Hematopoietic multipotent progenitor cell treated with erythropoietin and hydrocortisone succinate and interleukin-3 and kit ligand, for 4 days (in vitro differentiated cells): ENCODE measurements at regions not wholly inside any gene's neighbourhood (a gene's known extent, or its start where the extent isn't known, plus 50 kb on each side); places are given as distances from the start of the nearest gene placed in this dataset.
A peak's percentile ranks its signal among the peaks of the same experiment; 100 is the strongest.

ENCODE experiments used
- DNase-seq: peaks from one replicate; pipeline ENCODE4 v3.0.0-alpha.2; 2015

DNA sequence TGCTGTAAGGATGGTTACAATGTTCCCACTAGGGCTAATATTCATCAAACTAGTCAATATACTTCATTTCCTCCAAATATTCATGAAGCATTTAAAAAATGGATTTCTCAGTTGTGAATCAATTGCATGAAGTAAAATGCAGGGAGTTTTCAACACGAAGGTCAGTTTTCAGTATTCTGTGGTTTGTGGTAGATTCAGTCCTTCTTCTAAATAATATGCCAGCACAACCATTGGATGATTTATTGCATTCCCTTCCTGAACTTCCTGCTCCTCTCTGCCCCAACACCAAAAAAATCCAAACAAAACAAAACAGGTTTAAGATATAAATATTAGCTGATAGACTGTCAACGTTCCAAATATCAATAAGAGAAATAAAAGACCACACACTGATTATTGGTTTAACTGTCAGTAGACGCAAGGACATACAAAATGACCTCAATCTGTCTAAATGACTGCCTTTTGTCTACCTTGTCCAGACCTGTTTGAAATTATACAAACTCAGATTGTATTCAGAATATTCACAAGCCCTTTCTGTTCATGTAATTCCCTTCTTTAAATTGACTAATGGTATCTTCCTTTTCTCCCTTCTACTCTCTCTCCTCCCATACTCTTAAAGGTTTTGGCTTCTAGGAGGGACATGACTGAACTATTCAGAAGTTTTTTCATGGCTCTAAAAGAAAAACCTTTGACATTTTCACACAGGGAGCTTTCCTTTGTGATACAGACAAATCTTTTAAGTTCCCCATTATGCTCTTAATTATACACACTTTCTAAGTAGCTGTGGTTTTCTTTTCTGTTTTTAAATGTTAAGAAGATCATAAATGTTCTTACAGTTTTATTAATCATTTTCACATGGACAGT is 92.6 kb upstream of the STT3B start:
- no peak for DNase-seq

DNA sequence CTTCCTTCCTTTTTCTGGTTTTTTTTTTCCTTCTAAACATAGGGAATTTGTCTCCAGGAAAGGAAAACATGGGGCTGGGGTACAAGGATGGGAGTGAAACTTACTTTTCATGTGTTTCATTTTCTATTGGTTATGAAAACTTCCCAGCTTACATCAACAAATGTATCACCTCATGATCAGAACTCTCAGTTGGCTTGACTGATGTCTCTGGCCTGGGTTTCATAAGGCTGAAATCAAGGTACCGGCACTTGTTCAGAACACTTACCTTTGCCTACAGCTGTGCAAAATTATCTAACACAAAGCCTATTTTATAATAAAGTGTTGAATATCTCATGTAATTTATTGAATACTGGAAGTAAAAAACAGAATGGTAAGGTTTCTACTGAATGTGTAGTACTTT is 91.8 kb upstream of the STT3B start:
- DNase-seq: no peak

DNA sequence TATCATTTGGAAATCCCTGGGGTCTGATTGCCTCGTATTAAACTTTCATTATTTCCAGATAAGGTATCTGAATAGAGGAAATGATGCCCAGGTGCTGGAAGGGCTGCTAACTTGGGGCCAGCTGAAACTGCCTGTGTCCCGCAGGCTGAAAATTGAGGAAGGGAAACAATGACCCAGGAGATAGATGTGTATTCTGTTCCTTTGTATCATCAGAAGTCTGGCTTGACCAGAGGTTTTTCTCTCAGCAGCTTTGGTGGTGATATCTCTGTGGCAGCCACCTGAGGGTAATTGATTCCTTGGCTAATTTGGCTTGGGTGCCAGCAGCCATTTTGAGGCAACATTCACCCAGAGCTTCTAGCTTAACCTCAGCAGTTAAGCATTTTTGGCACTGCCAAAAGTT is 90.0 kb upstream of the STT3B start:
- DNase-seq: no peak

DNA sequence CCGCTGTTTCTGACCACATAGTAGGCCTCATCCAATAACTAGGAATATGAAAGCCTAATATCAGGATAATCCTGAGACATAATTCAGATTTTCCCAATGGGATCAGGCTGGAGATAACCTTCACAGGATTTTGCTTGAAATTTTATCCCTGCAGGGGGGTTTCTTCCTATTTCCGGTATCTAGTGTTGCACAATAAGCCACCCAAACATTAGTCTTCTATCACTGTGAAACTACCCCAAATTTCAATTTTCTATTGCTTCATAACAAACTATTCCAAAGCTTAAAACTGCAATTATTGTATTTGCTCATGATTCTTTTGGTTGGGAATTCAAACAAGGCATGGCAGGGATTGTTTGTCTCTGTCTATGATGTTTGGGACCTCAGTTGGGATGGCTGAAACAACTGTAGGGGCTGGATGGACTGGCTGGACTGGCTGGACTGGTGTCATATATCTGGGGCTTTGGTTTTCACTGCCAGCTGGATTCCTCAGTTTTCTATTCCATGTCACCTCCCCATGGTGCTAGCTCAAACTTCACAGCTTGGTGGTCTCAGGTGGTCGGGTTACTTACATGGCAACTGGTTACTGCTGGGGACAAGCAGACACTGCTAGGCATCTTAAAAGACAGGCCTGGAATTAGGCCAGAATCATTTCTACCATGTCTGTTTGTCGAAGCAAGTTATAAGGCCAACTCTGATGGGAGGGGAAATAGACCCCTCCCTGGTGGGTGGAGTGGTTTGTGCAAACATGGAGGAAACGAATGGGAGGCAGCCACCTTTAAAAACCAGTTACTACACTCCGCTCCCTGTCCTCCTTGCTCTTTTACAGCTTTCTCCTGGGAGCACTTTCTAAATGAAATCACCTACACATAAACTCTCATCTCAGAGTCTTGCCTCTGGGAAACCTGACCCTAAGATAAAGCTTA is 88.2 kb upstream of the STT3B start:
- DNase-seq: no peak

DNA sequence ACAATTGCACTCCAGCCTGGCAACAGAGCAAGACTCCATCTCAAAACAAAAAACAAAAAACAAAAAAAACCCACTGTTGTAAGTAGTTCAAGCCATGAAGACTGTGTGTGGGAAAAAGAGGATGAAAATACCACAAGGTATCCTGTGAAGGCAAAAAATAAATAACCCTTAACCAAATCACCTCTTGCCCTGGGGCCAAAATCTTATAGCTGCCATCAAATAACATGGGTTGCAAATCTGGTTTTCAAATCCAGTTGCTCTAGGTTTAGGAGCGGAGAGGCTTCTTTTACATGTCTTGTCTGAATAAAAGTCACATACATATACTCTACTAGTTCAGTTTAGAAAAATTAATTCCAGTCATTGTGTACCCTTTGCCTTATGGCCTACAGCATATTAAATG is 87.0 kb upstream of the STT3B start:
- DNase-seq: no peak

DNA sequence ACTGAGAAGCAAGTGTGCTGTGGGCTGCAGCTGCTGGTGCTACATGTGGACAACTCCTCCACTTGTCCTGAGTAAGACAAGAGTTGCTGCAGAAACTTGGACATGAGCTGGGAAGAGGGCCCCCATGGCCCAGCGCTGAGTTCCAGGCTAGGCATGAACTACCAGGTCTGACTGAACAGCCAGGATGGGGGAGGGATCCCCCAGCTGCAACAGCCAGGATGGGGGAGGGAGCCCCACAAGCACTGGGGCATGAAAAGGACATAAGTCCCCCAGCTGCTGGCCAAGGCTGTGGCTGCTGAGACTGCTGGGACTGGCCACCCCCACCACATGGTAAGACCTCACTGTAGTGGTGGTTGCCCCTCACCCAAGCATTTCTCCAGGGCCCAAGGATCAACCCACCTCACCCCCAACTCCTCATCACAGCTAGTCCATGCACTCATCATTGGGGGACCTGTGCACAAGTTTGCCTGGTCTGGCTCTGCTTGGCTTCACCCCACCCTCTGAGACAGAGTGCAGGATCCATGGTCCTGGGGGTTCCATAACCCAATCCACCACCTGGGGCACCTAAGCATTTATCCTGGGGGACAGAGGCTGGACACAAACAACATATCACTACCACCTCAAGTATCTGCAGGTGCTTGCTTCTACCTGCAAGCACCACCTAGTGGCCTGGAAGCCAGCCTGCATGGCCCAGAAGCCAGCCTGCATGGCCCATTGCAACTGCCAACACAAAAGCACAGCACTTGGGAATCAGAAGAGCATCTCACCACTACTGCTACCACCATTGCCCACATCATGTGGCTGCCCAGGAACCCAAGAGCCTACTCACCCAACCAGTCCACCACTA is 84.5 kb upstream of the STT3B start:
- peak; percentile 24 for DNase-seq

DNA sequence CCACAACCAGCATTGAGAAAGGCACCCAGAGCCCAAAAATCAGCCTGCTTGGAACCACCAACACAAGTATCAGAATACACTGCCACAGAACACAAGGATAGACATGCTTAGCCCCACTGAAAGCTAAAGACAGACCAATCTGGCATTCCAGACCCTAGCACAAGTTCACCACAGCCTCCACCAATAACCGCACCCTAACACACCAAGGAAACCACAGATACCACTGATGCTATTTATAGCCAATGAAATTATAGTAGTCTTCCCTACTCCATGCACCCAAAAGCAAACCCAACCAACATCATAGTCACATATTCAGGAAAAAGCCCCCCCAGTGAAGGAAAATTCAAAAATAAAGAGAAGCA is 83.9 kb upstream of the STT3B start:
- peak; percentile 21 for DNase-seq

DNA sequence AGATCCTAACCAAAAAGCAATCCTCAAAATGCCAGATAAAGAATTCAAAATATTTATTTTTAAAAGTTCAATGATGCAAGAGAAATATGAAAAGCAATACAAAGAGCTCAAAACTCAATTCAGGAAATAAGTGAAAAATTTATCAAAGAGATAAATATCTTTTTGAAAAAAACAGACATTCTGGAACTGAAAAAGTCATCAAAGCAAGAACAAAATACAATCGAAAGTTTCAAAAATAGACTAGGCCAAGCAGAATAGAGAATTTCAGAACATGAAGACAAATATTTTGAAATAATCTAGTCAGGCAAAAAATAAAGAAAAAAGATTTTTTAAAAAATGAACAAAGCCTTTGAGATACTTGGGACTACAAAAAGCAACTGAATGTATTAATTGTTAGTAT is 83.4 kb upstream of the STT3B start:
- no peak for DNase-seq

DNA sequence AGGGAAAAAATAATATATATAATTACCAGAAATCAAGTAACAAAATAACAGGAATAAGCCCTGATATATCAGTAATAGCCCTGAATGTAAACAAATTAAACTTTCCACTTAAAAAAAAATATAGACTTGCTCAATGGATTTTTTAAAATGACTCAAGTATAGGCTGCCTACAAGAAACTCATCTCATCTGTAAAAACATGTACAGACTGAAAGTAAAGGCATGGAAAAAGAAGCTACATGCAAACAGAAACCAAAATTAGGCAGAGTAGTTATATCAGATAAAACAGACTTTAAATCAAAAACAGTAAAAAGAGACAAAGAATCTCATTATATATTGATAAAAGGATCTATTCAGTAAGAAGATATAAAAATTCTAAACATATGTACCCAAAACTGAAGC is 82.4 kb upstream of the STT3B start:
- no peak for DNase-seq

DNA sequence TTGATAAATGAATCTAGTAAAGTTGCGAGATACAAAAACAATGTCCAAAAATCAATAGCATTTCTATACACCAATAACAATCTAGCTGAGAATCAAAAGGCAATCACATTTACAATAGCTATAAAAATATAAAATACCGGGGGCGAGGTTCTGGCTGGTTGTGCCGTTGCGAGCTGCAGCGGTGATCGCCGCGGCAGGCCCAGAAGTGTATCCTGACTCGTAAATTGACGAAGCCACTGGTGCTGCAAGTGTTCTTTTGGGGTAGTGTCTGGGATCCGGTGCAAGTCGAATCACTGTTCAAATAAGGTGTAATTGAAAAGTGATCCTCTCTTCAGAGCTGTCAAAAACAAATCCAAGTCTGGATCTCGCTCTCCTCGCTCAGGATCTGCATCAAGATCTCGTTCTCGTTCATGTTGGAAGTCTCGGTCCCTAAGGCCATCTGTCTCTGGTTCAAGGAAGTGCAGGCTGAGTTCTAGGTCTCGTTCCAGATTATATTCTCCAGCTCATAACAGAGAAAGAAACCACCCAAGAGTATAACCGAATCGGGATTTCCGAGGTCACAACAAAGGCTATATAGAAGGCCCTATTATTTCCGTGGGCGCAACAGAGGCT is 80.1 kb upstream of the STT3B start:
- DNase-seq: no peak

DNA sequence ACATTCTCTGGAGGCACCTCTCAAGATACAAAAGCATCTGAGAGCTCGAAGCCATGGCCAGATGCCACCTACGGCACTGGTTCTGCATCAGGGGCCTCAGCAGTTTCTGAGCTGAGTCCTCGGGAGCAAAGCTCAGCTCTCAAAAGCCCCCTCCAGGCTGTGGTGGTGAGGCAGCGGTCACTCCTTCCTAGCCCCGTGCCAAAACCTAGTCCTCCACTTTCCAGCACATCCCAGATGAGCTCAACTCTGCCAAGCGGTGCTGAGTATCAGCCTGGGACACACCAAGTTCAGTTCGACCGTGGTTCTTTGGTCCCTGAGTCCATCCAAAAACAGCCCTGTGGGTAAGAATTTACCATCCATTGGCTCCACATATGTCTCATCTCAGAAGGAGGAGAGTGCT is 79.3 kb upstream of the STT3B start:
- no peak for DNase-seq

DNA sequence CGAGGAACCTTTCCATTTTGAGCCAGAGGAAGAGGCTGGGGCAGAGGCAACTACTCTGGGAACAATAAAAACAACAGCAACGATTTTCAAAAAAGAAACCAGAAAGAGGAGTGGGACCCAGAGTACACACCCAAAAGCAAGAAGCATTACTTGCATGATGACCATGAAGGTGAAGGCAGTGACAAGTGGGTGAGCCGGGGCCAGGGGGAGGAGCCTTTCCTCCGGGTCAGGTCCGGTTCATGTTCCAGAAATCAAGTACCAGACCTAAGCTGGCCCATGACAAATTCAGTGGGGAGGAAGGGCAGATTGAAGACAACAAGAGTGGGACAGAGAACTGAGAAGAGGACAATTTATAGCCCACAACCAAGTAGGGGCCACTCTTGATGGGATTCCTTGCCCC is 77.2 kb upstream of the STT3B start:
- DNase-seq: no peak

DNA sequence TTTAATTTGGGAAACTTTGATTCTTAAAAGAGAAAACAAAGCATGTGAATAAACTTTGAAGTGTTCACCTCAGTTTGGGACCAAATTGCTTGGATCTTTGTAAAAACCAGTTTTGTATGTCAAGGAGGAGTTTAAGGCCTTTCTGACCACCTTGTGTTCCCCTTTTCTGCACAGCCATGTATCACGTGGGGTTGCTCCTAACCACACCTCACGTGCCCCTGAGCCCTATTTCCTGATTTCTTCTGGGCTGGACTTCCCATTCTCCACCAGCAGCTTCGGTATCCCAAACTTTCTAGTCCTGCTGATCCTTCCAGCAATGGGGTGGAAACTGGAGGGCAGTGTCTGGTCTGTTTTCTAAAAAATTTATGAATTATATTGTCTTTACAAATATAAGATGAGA is 76.4 kb upstream of the STT3B start:
- DNase-seq: peak; percentile 58

DNA sequence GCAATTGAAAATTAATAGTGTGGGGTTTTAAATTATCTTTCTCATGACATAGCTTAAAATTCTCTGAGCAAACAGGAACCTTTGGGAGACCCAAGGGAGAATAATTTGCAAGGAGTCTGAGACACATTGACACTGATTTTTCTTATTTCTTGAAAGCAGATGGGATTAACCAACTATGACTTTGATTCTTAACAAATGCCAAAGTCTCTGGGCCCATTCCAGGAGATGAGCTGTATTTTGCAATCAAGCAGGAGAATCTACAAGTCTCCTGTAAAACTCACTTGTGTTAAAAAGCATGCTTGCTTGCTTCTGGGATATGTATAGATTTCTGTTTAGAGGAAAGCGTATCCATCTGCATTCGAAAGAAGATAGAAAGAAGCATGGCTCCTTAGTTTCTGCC is 71.3 kb upstream of the STT3B start:
- DNase-seq: no peak

DNA sequence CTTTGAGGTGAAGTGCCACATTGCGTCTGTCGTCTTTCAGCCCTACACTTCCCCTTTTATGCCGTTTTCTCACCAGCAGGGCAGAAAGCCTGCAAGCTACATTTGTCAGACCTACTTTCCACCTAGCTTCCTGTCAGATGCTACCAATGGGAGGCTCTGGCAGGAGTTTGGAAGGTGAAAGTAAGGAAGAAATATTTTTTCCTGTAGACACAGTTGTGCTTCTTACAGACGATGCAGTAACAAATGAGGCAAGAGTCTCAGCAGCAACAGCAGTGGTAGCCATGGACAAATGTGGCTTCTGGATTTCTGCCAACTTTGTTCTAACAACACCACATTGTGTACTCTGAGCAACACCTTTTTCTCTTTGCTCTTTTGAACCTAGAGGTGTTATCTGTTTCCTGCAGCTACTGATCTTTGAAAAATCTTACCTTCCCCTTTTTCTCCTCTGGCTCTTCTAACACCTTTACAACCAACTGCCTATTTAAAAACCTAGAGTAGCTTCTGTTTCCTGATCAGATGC is 70.6 kb upstream of the STT3B start:
- DNase-seq: peak; percentile 86

DNA sequence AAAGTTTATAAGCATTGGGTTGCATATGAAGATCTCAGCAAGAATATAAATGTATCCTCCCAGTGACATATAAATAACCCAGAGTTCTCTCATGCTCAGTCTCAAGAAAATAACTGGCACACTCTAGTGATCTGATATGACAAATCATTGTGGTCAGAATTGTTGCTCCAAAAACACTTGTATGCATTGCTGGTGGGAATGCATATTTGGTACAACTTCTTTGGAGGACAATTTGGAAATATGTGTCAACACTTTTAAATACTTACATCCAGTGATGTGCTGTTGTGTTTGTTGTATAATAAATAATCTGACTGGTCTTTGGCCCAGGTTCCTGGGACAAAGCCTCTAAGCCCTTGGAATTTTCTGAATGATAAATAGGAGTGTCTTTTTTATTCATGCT is 66.7 kb upstream of the STT3B start:
- peak; percentile 46 for DNase-seq

DNA sequence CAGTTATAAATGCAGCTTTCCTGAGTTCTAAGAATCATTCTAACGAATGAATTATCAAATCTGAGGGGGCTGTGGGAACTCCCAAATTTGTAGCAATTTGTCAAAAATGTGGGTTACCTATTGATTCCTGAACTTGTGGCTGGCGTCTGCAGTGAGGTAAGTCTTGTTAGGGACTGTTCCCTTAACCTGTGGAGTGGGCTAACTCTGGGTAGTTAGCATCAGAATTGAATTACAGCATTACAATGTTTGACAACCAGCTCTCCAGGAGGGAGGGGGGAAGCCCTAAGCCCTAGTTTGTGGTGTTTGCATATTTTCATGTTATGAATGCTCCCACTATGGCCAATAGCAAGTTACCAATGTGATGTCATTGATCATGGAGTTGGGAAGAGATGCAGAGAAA is 65.9 kb upstream of the STT3B start:
- no peak for DNase-seq

DNA sequence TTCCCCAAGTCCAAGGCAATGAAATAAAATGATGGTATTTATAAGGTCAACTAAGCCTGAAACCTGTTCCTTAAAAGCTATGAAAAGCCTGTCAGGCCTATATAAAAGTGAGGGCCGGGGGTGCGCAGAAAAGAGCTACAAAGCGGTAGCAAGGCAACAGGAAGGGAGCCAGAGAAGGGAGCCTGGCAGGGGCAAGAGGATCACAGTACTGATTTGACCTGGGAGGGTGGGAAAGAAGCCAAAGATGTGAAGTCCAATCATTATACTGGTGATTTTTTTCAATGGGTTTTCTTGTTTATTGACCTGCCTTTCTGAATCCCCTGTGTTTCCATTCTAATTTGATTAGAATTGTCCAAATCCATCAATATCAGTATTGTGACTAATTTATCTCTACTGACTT is 64.3 kb upstream of the STT3B start:
- DNase-seq: no peak

DNA sequence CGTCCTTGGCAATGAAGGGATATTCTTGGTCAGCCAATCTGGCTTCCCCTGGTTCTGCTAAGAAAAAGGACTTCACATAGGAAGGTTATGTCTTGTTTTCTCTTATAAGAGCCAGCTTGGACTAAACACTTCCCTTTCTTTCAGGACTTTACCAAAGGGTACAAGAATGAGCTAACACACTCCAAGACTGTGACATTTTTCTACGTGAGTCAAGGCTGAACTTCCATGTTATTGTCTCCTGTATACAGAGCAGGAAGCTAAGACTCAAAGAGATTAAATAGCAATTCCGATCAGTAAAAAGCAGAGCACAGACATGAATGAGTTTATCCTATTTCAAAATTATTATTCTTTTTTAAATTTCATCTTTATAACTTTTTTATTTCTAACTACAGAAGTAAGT is 63.3 kb upstream of the STT3B start:
- no peak for DNase-seq

DNA sequence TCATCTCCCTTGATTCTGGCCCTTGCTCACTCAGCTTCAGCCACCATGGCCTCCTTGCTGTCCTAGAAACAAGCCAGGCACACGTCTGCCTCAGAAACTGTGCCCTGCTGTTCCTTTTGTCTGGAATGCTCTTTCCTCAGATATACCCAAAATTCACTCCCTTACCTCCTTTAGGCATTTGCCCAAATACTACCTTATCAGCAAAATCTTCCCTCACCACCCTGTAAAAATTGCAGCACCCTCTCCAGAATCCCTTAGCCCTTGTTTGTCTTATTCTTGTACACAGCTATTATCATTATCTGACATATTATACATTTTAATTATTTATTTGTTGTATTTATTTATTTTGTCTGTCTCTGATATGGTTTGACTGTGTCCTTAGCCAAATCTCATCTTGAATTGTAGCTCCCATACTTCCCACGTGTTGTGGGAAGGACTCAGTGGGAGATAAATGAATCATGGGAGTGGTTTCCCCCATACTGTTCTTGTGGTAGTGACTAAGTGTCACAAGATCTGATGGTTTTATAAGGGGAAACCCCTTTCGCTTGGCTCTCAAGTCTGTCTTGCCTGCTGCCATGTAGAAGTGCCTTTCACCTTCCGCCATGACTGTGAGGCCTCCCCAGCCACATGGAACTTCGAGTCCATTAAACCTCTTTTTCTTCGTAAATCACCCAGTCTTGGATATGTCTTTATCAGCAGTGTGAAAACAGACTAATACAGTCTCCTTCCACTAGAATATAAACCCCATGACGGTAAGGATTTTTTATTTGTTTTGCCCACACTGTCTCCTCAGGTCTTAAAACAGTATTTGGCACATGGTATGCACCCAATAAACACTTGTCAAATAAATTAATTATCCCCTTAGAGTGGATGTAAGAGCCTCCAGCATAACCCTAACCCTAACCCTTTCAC is 60.0 kb upstream of the STT3B start:
- peak; percentile 49 for DNase-seq

DNA sequence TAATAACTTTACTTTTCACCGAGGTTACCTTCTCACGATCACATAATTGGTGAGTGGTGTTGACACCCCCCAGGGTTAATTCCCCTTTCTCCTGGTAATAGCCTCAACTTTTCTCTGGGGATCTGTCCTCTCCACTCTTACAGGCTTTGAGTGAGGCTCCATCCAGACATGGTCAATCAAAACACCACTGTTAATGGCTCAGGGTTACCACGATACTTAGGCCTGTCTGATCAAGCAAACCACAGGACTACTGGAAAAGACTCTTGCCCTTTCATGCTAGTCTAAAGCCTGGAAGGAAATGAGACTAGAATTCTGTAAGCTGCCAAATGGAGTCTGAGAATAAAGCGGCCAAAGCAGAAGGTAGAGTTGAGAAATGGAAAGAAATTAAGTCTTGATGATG is 56.5 kb upstream of the STT3B start:
- DNase-seq: no peak

DNA sequence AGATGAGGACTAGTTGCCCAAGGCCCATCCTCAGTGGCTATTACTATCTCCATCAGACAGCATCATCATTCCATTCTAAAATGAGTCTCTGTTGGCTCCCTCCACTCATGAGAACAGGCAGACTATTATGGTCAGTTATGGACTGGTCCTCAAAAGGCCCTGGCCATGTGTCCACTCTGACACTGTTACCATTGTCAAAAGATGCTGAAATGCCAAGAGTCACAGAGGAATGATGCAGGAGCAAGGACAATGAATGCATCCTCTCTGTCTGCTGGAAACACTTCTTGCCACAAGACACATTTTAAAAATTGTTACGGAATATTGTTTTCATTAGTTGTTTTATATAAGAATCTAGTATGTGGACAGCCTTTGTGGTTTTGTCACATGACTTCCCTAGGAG is 53.3 kb upstream of the STT3B start:
- no peak for DNase-seq
